Loucy (cell line): ENCODE measurements at regions not wholly inside any gene's neighbourhood (a gene's known extent, or its start where the extent isn't known, plus 50 kb on each side); places are given as distances from the start of the nearest gene placed in this dataset.

ENCODE experiments used
- H2AFZ ChIP-seq: fragments of 200-600 bp; sonication (generic); 2 replicates; pipeline ENCODE4 v1.6.0; 2016; ENCODE audit warnings: antibody characterized with exemption, mild to moderate bottlenecking, low read length, moderate library complexity
- H3F3A ChIP-seq: fragments of 200-600 bp; 2 replicates; pipeline ENCODE4 v1.6.0; 2016; ENCODE audit warnings: antibody characterized with exemption, low read depth, mild to moderate bottlenecking
- H3K27me3 ChIP-seq: fragments of 200-600 bp; sonication (generic); 2 replicates; pipeline ENCODE4 v1.6.1; 2014; ENCODE audit warnings: low read length, mild to moderate bottlenecking; ENCODE audit not compliant: insufficient read depth, poor library complexity, severe bottlenecking
- H3K36me3 ChIP-seq: fragments of 200-600 bp; sonication (generic); 2 replicates; pipeline ENCODE4 v1.6.1; 2016; ENCODE audit warnings: low read length; ENCODE audit not compliant: insufficient read depth
- H3K4me1 ChIP-seq: fragments of 200-600 bp; sonication (generic); 2 replicates; pipeline ENCODE4 v1.5.1; 2014; ENCODE audit warnings: low read length, mild to moderate bottlenecking; ENCODE audit not compliant: insufficient read depth, poor library complexity, severe bottlenecking
- H3K4me2 ChIP-seq: fragments of 200-600 bp; sonication (generic); 2 replicates; pipeline ENCODE4 v1.6.0; 2014; ENCODE audit warnings: antibody characterized with exemption, low read length, low read depth, mild to moderate bottlenecking; ENCODE audit not compliant: poor library complexity, severe bottlenecking
- H3K4me3 ChIP-seq: fragments of 200-600 bp; sonication (generic); 2 replicates; pipeline ENCODE4 v1.5.1; 2014; ENCODE audit warnings: low read length, mild to moderate bottlenecking, mixed read lengths; ENCODE audit not compliant: poor library complexity, severe bottlenecking
- H3K79me2 ChIP-seq: fragments of 200-600 bp; sonication (generic); 2 replicates; pipeline ENCODE4 v1.6.1; 2014; ENCODE audit warnings: low read length; ENCODE audit not compliant: insufficient read depth
- H3K9ac ChIP-seq: fragments of 200-600 bp; sonication (generic); 2 replicates; pipeline ENCODE4 v1.6.0; 2014; ENCODE audit warnings: mild to moderate bottlenecking, low read depth, low read length, moderate library complexity; ENCODE audit not compliant: poor library complexity, severe bottlenecking
- H3K9me2 ChIP-seq: fragments of 200-600 bp; sonication (generic); replicated peaks from 2 replicates; pipeline ENCODE4 v1.6.1; 2016; ENCODE audit warnings: low read depth, low read length, mixed read lengths
- H3K9me3 ChIP-seq: fragments of 200-600 bp; sonication (generic); 2 replicates; pipeline ENCODE4 v1.6.1; 2014; ENCODE audit warnings: mild to moderate bottlenecking, antibody characterized with exemption, low read length, low read depth; ENCODE audit not compliant: insufficient read depth
- H4K20me1 ChIP-seq: fragments of 200-600 bp; sonication (generic); 2 replicates; pipeline ENCODE4 v1.6.0; 2014; ENCODE audit warnings: antibody characterized with exemption, low read length, mild to moderate bottlenecking; ENCODE audit not compliant: insufficient read depth, poor library complexity, severe bottlenecking
- EZH2phosphoT487 ChIP-seq: fragments of 200-600 bp; IDR thresholded peaks from 2 replicates; pipeline ENCODE4 v1.6.1; 2018; ENCODE audit warnings: antibody characterized with exemption, mild to moderate bottlenecking, moderate library complexity, borderline replicate concordance
- TF ChIP-seq, protein P1 (sequence below): fragments of 200-600 bp; sonication (generic); conservative IDR thresholded peaks from 2 replicates; pipeline ENCODE4 v1.5.1; 2014; ENCODE audit warnings: mild to moderate bottlenecking, antibody characterized with exemption, low read length

DNA sequence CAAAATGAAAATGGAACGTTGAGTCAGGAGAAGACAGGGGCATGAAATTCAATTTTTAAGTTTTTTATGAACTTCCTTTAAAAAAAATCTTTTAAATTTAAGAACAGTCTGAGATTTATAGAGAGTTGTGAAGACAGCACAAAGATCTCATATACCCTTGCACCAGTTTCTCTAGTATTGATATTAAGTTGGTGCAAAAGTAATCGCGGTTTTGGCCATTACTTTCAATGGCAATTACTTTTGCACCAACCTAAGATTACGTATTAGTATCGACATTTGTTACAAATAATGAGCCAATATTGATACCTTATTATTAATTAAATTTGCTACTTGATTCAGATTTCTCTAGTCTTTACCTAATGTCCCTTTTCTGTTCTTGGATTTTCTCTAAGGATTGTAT, 684.4 kb upstream of the CDH8 start:
- TF ChIP-seq EZH2phosphoT487: no peak
- TF ChIP-seq, protein P1, sequence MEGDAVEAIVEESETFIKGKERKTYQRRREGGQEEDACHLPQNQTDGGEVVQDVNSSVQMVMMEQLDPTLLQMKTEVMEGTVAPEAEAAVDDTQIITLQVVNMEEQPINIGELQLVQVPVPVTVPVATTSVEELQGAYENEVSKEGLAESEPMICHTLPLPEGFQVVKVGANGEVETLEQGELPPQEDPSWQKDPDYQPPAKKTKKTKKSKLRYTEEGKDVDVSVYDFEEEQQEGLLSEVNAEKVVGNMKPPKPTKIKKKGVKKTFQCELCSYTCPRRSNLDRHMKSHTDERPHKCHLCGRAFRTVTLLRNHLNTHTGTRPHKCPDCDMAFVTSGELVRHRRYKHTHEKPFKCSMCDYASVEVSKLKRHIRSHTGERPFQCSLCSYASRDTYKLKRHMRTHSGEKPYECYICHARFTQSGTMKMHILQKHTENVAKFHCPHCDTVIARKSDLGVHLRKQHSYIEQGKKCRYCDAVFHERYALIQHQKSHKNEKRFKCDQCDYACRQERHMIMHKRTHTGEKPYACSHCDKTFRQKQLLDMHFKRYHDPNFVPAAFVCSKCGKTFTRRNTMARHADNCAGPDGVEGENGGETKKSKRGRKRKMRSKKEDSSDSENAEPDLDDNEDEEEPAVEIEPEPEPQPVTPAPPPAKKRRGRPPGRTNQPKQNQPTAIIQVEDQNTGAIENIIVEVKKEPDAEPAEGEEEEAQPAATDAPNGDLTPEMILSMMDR: no peak
- no peaks in the 10 kb centered on the region for H3K36me3 ChIP-seq

DNA sequence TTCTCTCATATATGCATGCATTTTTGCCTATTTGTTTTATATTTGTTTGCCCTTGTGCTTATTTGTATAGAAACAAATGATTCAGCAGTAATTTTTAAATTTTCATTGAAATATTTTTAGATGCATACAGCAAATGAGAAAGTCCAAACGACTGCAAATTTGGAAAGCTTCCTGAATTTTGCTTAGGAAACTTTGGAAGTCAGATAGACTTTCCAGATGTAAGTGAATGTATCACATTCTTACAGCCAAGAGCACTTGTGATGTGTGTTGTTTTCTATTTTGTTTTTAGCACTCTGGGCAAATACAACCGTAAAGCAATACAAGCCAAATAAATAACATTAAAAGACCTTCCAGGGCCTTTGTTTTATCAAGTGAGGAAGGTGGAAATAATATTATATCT, 680.8 kb upstream of the CDH8 start:
- no peak overlapping the region for H3K9ac ChIP-seq
- no peaks in the 10 kb centered on the region for H3K9me3 ChIP-seq
- H2AFZ ChIP-seq: no peak overlapping the region
- no peaks in the 10 kb centered on the region for H3K36me3 ChIP-seq
- H3F3A ChIP-seq: no peaks in the 10 kb centered on the region
- H3K79me2 ChIP-seq: no peaks in the 10 kb centered on the region
- no peaks in the 10 kb centered on the region for H3K9me2 ChIP-seq
- H3K4me1 ChIP-seq: no peaks in the 10 kb centered on the region
- no peaks in the 10 kb centered on the region for H3K27me3 ChIP-seq
- no peaks in the 10 kb centered on the region for H4K20me1 ChIP-seq
- TF ChIP-seq, protein P1: no peak
- H3K4me3 ChIP-seq: no peak overlapping the region
- no peak overlapping the region for H3K4me2 ChIP-seq

More for the DNA sequence above, 684.4 kb upstream of the CDH8 start:
- no peaks in the 10 kb centered on the region for H3F3A ChIP-seq
- no peaks in the 10 kb centered on the region for H3K27me3 ChIP-seq
- no peaks in the 10 kb centered on the region for H4K20me1 ChIP-seq
- H2AFZ ChIP-seq: no peak overlapping the region
- no peaks in the 10 kb centered on the region for H3K79me2 ChIP-seq
- 0 out of 2 replicates have a peak, but pooled peaks cover 3% of the 10 kb centered on the region for H3K9me3 ChIP-seq
- H3K4me2 ChIP-seq: no peak overlapping the region
- H3K4me1 ChIP-seq: no peaks in the 10 kb centered on the region
- no peaks in the 10 kb centered on the region for H3K9me2 ChIP-seq
- no peak overlapping the region for H3K4me3 ChIP-seq
- H3K9ac ChIP-seq: no peak overlapping the region

DNA sequence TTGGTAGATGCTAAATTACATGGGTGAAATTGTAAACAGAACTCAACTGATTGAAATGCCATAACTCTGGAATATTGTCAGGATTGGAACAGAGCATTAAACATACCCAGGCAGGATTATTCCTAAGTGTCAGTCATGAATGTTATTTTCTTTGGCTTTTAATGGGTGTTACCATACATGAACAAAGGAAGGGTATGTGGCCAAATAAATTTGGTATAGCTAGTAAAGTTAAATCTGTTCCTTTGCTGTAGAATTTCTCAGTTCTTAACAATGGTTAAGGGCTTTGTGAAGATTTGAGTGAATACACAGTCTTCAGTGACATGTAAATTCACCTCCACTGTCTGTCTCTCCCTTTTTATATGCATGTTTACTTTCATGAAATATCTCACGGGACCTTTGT, 679.5 kb upstream of the CDH8 start:
- Histone ChIP-seq H3K9me3 (no peaks in the 10 kb centered on the region), H3K79me2 (no peaks in the 10 kb centered on the region), H2AFZ (no peak overlapping the region), H3K4me2 (no peak overlapping the region), H3K27me3 (no peaks in the 10 kb centered on the region), H3K4me1 (no peaks in the 10 kb centered on the region), H3F3A (no peaks in the 10 kb centered on the region), H4K20me1 (no peaks in the 10 kb centered on the region), H3K36me3 (no peaks in the 10 kb centered on the region), H3K4me3 (no peak overlapping the region), H3K9ac (no peak overlapping the region), H3K9me2 (no peaks in the 10 kb centered on the region)
- TF ChIP-seq, protein P1: no peak
- TF ChIP-seq EZH2phosphoT487: no peak
